ENCODE measurements at regions not wholly inside any gene's neighbourhood (a gene's known extent, or its start where the extent isn't known, plus 50 kb on each side); places are given as distances from the start of the nearest gene placed in this dataset.

- Histone ChIP-seq H3K27me3 (ENCODE audit: control insufficient read depth in 2 of 2, insufficient read depth in 2 of 2, low read length in 2 of 2) (no peaks in the 10 kb centered on the region), H3K4me2 (ENCODE audit: insufficient read depth, low read length) (no peak overlapping the region), H4K20me1 (replicated peaks; ENCODE audit: control insufficient read depth, extremely low read depth, insufficient read depth, low read length) (no peaks in the 10 kb centered on the region), H3K79me2 (ENCODE audit: control insufficient read depth, insufficient read depth, low read length) (no peaks in the 10 kb centered on the region), H3K4me1 (ENCODE audit: control insufficient read depth, extremely low read depth, insufficient read depth, low read length) (no peaks in the 10 kb centered on the region), H3K36me3 (ENCODE audit: control insufficient read depth in 2 of 2, extremely low read depth in 1 of 2, insufficient read depth in 2 of 2, low read length in 2 of 2) (no peaks in the 10 kb centered on the region), H3K4me3 (replicated peaks in 1 of 3; ENCODE audit: insufficient read depth in 1 of 3, low read depth in 1 of 3, low read length in 3 of 3) (no peak overlapping the region), H3K9me1 (replicated peaks; ENCODE audit: control insufficient read depth, extremely low read depth, insufficient read depth, low read length) (no peaks in the 10 kb centered on the region), H3K27ac (ENCODE audit: insufficient read depth, low read depth, low read length) (no peak overlapping the region), H2AFZ (ENCODE audit: low read depth, low read length) (no peak overlapping the region), H3K9me3 (replicated peaks; ENCODE audit: control insufficient read depth, insufficient read depth, low read length) (no peaks in the 10 kb centered on the region), H3K9ac (replicated peaks; ENCODE audit: extremely low read depth, insufficient read depth, low read length) (peak overlapping the region; percentile 9)
- FAIRE-seq, result peak; percentile 67
- BruUV-seq (replicated peaks), result no TSS peak
- dilution Hi-C loops (cut with MboI; ENCODE audit: extremely low pct_ligation_motif_present, low sequenced_read_pairs) (no loop called here), intact Hi-C loops (cut with micrococcal nuclease) (loop anchor here (1.0 to 5.0 kb wide), 3 partner anchors 90 to 376 kb away; no protein-coding TSS in a partner anchor)
- POLR2A ChIA-PET, result no interaction called here
- DNase-seq (ENCODE audit: low read depth, low spot score), result peak; percentile 39
- CTCF ChIA-PET, result interaction anchor here (0.6 to 12.3 kb wide), 49 partner anchors 11 to 467 kb away, joined by 3 to 399 read pairs (median 4); partner anchors contain the start of gene IKZF2
- TF ChIP-seq FOS (IDR thresholded peaks at IDR 0.05; ENCODE audit: borderline replicate concordance, insufficient read depth, low read length) (no peak), CTCF (IDR thresholded peaks at IDR 0.05; ENCODE audit: extremely low read depth in 1 of 2, insufficient read depth in 1 of 2, low read depth in 1 of 2, low read length in 2 of 2) (peak; percentile 30 to 39)
These were observed 238.5 kb upstream of the ERBB4 start for GRCh38 chr2:212777020-212777491.

- TF ChIP-seq JUN (IDR thresholded peaks at IDR 0.05; ENCODE audit: borderline replicate concordance, insufficient read depth, insufficient read length, low read depth) (no peak), POLR2A (IDR thresholded peaks at IDR 0.05; ENCODE audit: low read depth, low read length) (no peak), EZH2 (IDR thresholded peaks at IDR 0.05; ENCODE audit: borderline replicate concordance, low read depth, low read length, severe bottlenecking) (no peak), CTCF (IDR thresholded peaks at IDR 0.05; ENCODE audit: extremely low read depth in 1 of 2, insufficient read depth in 1 of 2, low read depth in 1 of 2, low read length in 2 of 2) (no peak), GATA2 (IDR thresholded peaks at IDR 0.05; ENCODE audit: insufficient read depth, insufficient read length, low read depth, low read length) (no peak), MAX (IDR thresholded peaks at IDR 0.05; ENCODE audit: insufficient read depth, insufficient read length) (no peak), POLR2AphosphoS5 (IDR thresholded peaks at IDR 0.05; ENCODE audit: insufficient read depth, low read depth, low read length) (no peak), MYC (IDR thresholded peaks at IDR 0.05; ENCODE audit: low read depth, low read length) (no peak), FOS (IDR thresholded peaks at IDR 0.05; ENCODE audit: borderline replicate concordance, insufficient read depth, low read length) (no peak)
- Histone ChIP-seq H3K9me1 (replicated peaks; ENCODE audit: control insufficient read depth, extremely low read depth, insufficient read depth, low read length) (no peaks in the 10 kb centered on the region), H3K4me2 (ENCODE audit: insufficient read depth, low read length) (no peak overlapping the region), H3K4me1 (ENCODE audit: control insufficient read depth, extremely low read depth, insufficient read depth, low read length) (no peaks in the 10 kb centered on the region), H3K36me3 (ENCODE audit: control insufficient read depth in 2 of 2, extremely low read depth in 1 of 2, insufficient read depth in 2 of 2, low read length in 2 of 2) (no peaks in the 10 kb centered on the region), H3K27ac (ENCODE audit: insufficient read depth, low read depth, low read length) (no peak overlapping the region), H4K20me1 (replicated peaks; ENCODE audit: control insufficient read depth, extremely low read depth, insufficient read depth, low read length) (no peaks in the 10 kb centered on the region), H3K9me3 (replicated peaks; ENCODE audit: control insufficient read depth, insufficient read depth, low read length) (no peaks in the 10 kb centered on the region), H2AFZ (ENCODE audit: low read depth, low read length) (no peak overlapping the region), H3K4me3 (replicated peaks in 1 of 3; ENCODE audit: insufficient read depth in 1 of 3, low read depth in 1 of 3, low read length in 3 of 3) (no peak overlapping the region), H3K27me3 (ENCODE audit: control insufficient read depth in 2 of 2, insufficient read depth in 2 of 2, low read length in 2 of 2) (no peaks in the 10 kb centered on the region), H3K9ac (replicated peaks; ENCODE audit: extremely low read depth, insufficient read depth, low read length) (no peak overlapping the region), H3K79me2 (ENCODE audit: control insufficient read depth, insufficient read depth, low read length) (no peaks in the 10 kb centered on the region)
- DNase-seq (ENCODE audit: low read depth, low spot score) (no peak), FAIRE-seq (no peak)
- ChIA-PET POLR2A (no interaction called here), CTCF (interaction anchor here (6.5 to 12.3 kb wide), 2 partner anchors 118 to 380 kb away, joined by 103 to 399 read pairs; no protein-coding TSS in a partner anchor)
- intact Hi-C loops (cut with micrococcal nuclease) (no loop called here), dilution Hi-C loops (cut with MboI; ENCODE audit: extremely low pct_ligation_motif_present, low sequenced_read_pairs) (no loop called here)
- no TSS peak for BruUV-seq (replicated peaks)
These were observed 235.3 kb upstream of the ERBB4 start for GRCh38 chr2:212773808-212774339.
